Suprapubic skin (tissue), 2 donors: ENCODE measurements at regions not wholly inside any gene's neighbourhood (a gene's known extent, or its start where the extent isn't known, plus 50 kb on each side); places are given as distances from the start of the nearest gene placed in this dataset.

Experiments
- EP300 ChIP-seq: sonication (generic); formaldehyde crosslinking; IDR thresholded peaks from one replicate; pipeline ENCODE4 v1.6.1; 2017; ENCODE audit warnings: antibody characterized with exemption
- POLR2A ChIP-seq, 2 donors: fragments of 450-650 bp; IDR thresholded peaks; one replicate each; pipeline ENCODE4 v1.6.1; 2017; ENCODE audit warnings: antibody characterized with exemption in 2 of 2, mild to moderate bottlenecking in 2 of 2, moderate library complexity in 2 of 2

DNA sequence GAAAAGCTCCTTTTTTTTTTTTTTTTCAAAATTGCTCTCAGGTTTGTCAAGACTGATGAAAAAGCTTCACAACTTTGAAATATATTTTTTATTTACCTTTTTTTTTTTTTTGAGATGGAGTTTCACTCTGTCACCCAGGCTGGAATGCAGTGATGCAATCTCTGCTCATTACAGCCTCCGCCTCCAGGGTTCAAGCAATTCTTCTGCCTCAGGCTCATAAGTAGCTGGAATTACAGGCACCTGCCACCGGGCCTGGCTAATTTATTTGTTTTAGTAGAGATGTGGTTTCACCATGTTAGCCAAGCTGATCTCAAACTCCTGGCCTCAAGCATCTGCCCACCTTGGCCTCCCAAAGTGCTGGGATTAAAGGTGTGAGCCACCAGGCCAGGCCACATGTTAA is 1515.0 kb downstream of the OTOL1 start:
- TF ChIP-seq EP300 = no peak
- no peak for TF ChIP-seq POLR2A (IDR thresholded peaks at IDR 0.05)
